ENCODE measurements at regions not wholly inside any gene's neighbourhood (a gene's known extent, or its start where the extent isn't known, plus 50 kb on each side); places are given as distances from the start of the nearest gene placed in this dataset.

GRCh38 chr3:89845053-89845452 is 737.6 kb downstream of the EPHA3 start:
- Histone ChIP-seq H3K4me1 (no peaks in the 10 kb centered on the region), H3K27ac (no peak overlapping the region), H3K36me3 (no peaks in the 10 kb centered on the region), H3K4me3 (no peak overlapping the region), H3K27me3 (no peaks in the 10 kb centered on the region), H3K9me3 (peaks cover 0 to 6% (median 0%) of the 10 kb centered on the region in 11 donors)
- ATAC-seq (no peak), DNase-seq (no peak)
- WGBS, 2 donors, result 52 to 77% methylated on average over 1 of the region's 1 CpG
- intact Hi-C loops (cut with DNase I), result no loop called here
- TF ChIP-seq CTCF (IDR thresholded peaks at IDR 0.05), result no peak

- Histone ChIP-seq H3K27me3 (no peaks in the 10 kb centered on the region), H3K27ac (no peak overlapping the region), H3K9me3 (peaks cover 0 to 6% (median 0%) of the 10 kb centered on the region in 11 donors), H3K4me1 (no peaks in the 10 kb centered on the region), H3K36me3 (no peaks in the 10 kb centered on the region), H3K4me3 (no peak overlapping the region)
- WGBS, 2 donors, result 96 to 97% methylated on average over 1 of the region's 1 CpG
- no peak for TF ChIP-seq CTCF (IDR thresholded peaks at IDR 0.05)
- intact Hi-C loops (cut with DNase I), result no loop called here
- no peak for ATAC-seq
- DNase-seq, result no peak
These were observed 740.5 kb downstream of the EPHA3 start for GRCh38 chr3:89847955-89848354.

DNA sequence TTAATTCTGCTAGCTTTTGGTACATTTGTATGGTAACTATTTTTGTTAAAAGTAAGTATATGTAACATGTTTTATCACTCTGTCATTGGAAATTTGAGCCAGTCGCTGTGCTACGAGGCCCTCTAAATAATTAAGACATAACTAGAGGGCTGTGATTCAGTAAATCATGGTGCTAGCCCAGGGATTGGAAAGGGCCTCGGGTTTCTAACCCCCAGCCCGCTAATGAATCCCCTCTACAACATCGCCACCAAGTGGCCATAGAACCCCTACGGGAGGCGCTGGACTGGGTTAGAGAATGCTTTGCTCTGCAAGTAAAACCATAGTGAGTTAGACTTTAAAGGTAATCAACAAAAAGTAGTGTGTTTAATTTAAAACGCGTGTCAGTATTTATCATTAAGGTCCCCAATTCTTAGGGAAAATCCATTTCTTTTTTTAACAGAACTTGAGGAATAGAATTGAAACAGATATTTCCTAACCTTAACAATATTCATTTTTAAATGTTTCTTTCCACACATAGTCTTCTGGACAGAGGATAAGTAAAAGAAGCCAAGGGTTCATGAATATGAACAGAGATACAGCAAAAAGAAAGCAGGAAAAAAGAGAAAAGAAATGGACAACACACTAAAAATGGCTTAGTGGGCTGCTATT is 744.7 kb downstream of the EPHA3 start:
- no peaks in the 10 kb centered on the region for H3K4me1 ChIP-seq
- WGBS, 2 donors, result 17 to 20% methylated on average over 9 of the region's 9 CpGs
- TF ChIP-seq CTCF (IDR thresholded peaks at IDR 0.05), result peak in 8 of 9 donors; percentile 8 to 67 (median 50)

GRCh38 chr3:89859757-89860156 is 752.3 kb downstream of the EPHA3 start:
- DNase-seq (no peak), ATAC-seq (peak in 5 of 8 donors; percentile 20 to 76 (median 52))
- Histone ChIP-seq H3K27ac (no peak overlapping the region), H3K27me3 (no peaks in the 10 kb centered on the region), H3K36me3 (no peaks in the 10 kb centered on the region), H3K4me3 (no peak overlapping the region), H3K9me3 (peaks cover 0 to 10% (median 0%) of the 10 kb centered on the region in 11 donors), H3K4me1 (peaks cover 0 to 4% (median 0%) of the 10 kb centered on the region in 9 donors)
- intact Hi-C loops (cut with DNase I), result loop anchor here in 1 of 10 donors (10.0 kb wide), 1 partner anchor 235 kb away; no protein-coding TSS in a partner anchor
- 72 to 82% methylated on average over 2 of the region's 2 CpGs for WGBS, 2 donors
- TF ChIP-seq CTCF (IDR thresholded peaks at IDR 0.05), result no peak

More for the DNA sequence above, 744.7 kb downstream of the EPHA3 start:
- H3K36me3 ChIP-seq, result no peaks in the 10 kb centered on the region
- H3K27me3 ChIP-seq, result no peaks in the 10 kb centered on the region
- no peak overlapping the region for H3K27ac ChIP-seq
- ATAC-seq, result peak in 6 of 8 donors; percentile 29 to 63 (median 46)
- no peak overlapping the region for H3K4me3 ChIP-seq
- H3K9me3 ChIP-seq, result peaks cover 0 to 11% (median 0%) of the 10 kb centered on the region in 11 donors
- intact Hi-C loops (cut with DNase I), result loop anchor here in 1 of 10 donors (5.0 kb wide), 1 partner anchor 1650 kb away; no protein-coding TSS in a partner anchor
- DNase-seq, result peak; percentile 10 to 23

Data from heart right ventricle (tissue), 16 donors.